Duodenal mucosa (tissue), 2 donors: ENCODE measurements at regions not wholly inside any gene's neighbourhood (a gene's known extent, or its start where the extent isn't known, plus 50 kb on each side); places are given as distances from the start of the nearest gene placed in this dataset.
"Not testable (repeated sequence)": the region's sequence is repeated elsewhere in the genome, so short reads cannot be mapped to it uniquely, and the experiment has no call there.

Source experiments
- H3K27ac ChIP-seq: one replicate; pipeline ENCODE4 v1.7.0; 2013; ENCODE audit warnings: low read depth, low read length
- H3K27me3 ChIP-seq, 2 donors: one replicate each; pipeline ENCODE4 v1.7.0; 2013; ENCODE audit warnings: low read length in 2 of 2, control low read depth in 1 of 2; ENCODE audit not compliant: insufficient read depth in 2 of 2, control insufficient read depth in 1 of 2
- H3K36me3 ChIP-seq, 2 donors: one replicate each; pipeline ENCODE4 v1.7.0; 2013; ENCODE audit warnings: low read length in 2 of 2, control low read depth in 1 of 2; ENCODE audit not compliant: insufficient read depth in 2 of 2, control insufficient read depth in 1 of 2
- H3K4me1 ChIP-seq, 2 donors: one replicate each; pipeline ENCODE4 v1.7.0; 2013; ENCODE audit warnings: low read length in 2 of 2, control low read depth in 1 of 2; ENCODE audit not compliant: insufficient read depth in 2 of 2, control insufficient read depth in 1 of 2
- H3K4me3 ChIP-seq, 2 donors: one replicate each; pipeline ENCODE4 v1.7.0; 2013; ENCODE audit warnings: low read length in 2 of 2, low read depth in 1 of 2
- H3K9ac ChIP-seq, 2 donors: one replicate each; pipeline ENCODE4 v1.7.0; 2013; ENCODE audit warnings: low read length in 2 of 2, low read depth in 1 of 2
- H3K9me3 ChIP-seq, 2 donors: one replicate each; pipeline ENCODE4 v1.7.0; 2013; ENCODE audit warnings: low read length in 2 of 2, control low read depth in 1 of 2; ENCODE audit not compliant: control insufficient read depth in 1 of 2

GRCh38 chr6:3911614-3912336, 62.6 kb downstream of the FAM50B start:
- no peak overlapping the region for H3K4me3 ChIP-seq

DNA sequence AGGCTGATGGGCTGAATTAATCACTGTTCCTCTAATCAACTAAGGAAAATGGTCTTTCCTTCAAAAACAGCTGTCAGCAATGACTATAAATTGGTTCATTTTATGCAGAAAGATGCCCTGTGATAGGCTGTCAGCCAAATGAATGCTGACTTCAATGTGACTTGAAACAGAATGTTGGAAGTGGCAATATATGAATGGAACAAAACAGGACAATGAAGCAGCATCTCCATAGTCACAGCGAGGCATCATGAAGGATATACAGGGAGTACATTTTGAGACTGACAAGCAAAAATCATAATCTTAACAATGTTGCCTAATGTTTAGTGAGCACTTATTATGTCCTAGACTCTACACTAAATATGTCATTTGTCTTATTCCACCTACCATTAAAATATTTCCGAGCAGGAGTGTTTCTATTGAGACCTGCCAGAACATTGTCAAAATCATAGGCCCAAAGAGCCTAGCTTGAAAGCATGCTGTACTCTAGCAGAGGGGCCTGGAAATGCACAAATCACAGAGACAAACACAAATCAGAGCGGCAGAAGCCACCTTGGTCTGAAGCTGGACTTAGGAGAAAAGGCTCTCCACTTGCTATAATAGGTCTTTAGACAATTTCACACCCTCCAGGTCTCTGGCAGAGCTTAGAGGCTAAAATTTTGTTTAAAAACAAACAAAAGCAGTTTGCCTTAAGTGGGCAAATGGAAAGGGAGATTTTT, 63.3 kb downstream of the FAM50B start:
- Histone ChIP-seq H3K27me3 (no peaks in the 10 kb centered on the region), H3K9me3 (peaks cover 0 to 2% of the 10 kb centered on the region in 2 donors), H3K27ac (peak overlapping the region; percentile 16), H3K9ac (no peak overlapping the region), H3K4me1 (peaks cover 26 to 35% of the 10 kb centered on the region in 2 donors), H3K36me3 (no peaks in the 10 kb centered on the region), H3K4me3 (no peak overlapping the region)

More at GRCh38 chr6:3911614-3912336, 62.6 kb downstream of the FAM50B start:
- no peaks in the 10 kb centered on the region for H3K36me3 ChIP-seq
- no peak overlapping the region for H3K27ac ChIP-seq
- no peaks in the 10 kb centered on the region for H3K27me3 ChIP-seq
- no peak overlapping the region for H3K9ac ChIP-seq
- peaks cover 26 to 40% of the 10 kb centered on the region in 2 donors for H3K4me1 ChIP-seq
- no peaks in the 10 kb centered on the region for H3K9me3 ChIP-seq

GRCh38 chr6:3913077-3913957, 64.1 kb downstream of the FAM50B start:
- Histone ChIP-seq H3K9ac (no peak overlapping the region), H3K4me3 (no peak overlapping the region), H3K4me1 (peaks cover 26 to 35% of the 10 kb centered on the region in 2 donors), H3K27ac (peak overlapping the region; percentile 40), H3K36me3 (no peaks in the 10 kb centered on the region), H3K27me3 (no peaks in the 10 kb centered on the region), H3K9me3 (peaks cover 0 to 2% of the 10 kb centered on the region in 2 donors)

GRCh38 chr6:3913958-3914337, 64.8 kb downstream of the FAM50B start:
- no peak overlapping the region for H3K4me3 ChIP-seq
- no peak overlapping the region for H3K9ac ChIP-seq
- H3K27me3 ChIP-seq = no peaks in the 10 kb centered on the region
- peaks cover 26 to 35% of the 10 kb centered on the region in 2 donors for H3K4me1 ChIP-seq
- H3K27ac ChIP-seq = no peak overlapping the region
- H3K9me3 ChIP-seq = peaks cover 0 to 2% of the 10 kb centered on the region in 2 donors
- no peaks in the 10 kb centered on the region for H3K36me3 ChIP-seq

DNA sequence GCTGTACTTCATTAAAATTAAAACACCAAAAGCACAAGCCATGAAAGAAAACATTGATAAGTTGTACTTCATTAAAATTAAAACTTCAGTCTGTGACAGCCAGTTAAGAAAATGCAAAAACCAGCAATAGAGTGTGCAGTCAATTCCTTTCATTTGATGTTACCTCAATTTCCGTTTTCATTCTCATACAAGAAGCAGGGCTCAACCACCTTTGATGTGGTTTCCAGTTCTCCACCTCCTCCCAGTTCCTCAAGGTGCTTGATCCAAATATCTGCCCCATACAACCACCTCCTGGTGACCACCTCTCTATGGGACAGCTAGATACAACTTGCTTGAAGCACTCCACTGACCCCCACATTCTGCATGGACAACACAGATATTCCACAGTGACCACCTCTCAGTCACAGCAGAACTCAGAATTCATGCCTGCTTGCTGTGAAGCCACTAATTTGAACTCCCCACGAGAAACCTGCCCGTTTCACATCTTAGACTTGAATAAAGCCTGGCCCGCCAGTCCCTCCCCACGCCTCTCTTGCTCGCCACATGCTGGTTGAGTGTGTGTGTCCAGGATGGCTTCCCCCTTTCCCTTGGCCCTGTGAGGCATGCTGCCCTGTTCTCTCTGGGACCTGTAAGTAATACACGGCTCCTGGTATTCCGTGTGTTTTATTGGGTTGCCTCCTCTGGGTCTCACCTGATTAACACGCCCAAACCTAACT, 66.1 kb downstream of the FAM50B start:
- Histone ChIP-seq H3K27me3 (no peaks in the 10 kb centered on the region), H3K4me3 (no peak overlapping the region), H3K9me3 (peaks cover 0 to 2% of the 10 kb centered on the region in 2 donors), H3K4me1 (peaks cover 26 to 35% of the 10 kb centered on the region in 2 donors), H3K9ac (no peak overlapping the region), H3K27ac (no peak overlapping the region), H3K36me3 (no peaks in the 10 kb centered on the region)

DNA sequence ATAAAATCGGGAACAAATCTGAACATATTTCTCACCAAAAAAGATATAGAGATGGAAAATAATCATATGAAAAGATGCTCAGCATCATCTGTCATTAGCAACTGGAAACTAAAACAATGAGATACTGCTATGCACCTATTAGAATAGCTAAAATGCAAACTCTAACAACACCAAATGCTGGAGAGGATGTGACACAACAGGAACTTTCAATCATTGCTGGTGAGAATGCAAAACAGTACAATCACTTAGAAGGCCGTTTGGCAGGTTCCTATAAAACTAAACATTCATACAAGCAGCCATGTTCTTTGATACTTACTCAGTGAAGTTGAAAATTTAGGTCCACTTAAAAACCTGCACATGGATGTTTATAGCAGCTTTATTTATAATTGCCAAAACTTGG, 67.0 kb downstream of the FAM50B start:
- Histone ChIP-seq H3K9me3 (peaks cover 0 to 2% of the 10 kb centered on the region in 2 donors), H3K4me3 (no peak overlapping the region), H3K4me1 (peaks cover 26 to 32% of the 10 kb centered on the region in 2 donors), H3K9ac (no peak overlapping the region), H3K27me3 (no peaks in the 10 kb centered on the region), H3K36me3 (no peaks in the 10 kb centered on the region), H3K27ac (no peak overlapping the region)

DNA sequence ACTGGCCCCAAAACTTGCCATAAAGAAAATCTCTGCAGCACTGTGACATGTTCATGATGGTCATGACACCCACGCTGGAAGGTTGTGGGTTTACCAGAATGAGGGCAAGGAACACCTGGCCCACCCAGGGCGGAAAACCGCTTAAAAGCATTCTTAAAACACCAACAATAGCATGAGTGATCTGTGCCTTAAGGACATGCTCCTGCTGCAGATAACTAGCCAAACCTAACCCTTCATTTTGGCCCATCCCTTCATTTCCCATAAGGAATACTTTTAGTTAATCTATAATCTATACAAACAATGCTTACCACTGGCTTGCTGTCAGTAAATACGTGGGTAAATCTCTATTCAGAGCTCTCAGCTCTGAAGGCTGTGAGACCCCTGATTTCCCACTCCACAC, 67.6 kb downstream of the FAM50B start:
- not testable (repeated sequence) for H3K9ac ChIP-seq, H3K36me3 ChIP-seq, H3K27ac ChIP-seq, H3K4me3 ChIP-seq, H3K9me3 ChIP-seq, H3K27me3 ChIP-seq
- H3K4me1 ChIP-seq = peaks cover 23 to 27% of the 10 kb centered on the region in 2 donors

DNA sequence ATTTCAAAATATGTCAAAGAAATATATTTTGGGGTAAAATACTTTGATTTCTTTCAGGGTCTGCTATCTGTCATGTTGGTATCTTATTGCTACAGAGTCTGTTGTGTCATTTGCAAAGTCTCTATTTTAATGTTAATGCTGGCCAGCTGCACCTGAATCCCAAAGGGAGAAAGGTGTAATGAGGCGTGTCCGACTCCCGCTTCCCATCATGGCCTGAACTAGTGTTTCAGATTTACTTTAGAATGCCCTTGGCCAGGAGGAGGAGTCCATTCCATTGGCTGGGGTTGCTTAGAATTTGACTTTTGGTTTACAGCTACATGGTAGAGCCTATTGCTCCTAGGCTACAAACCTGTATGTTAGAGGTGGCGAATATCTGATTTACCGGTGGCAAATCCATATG, 69.3 kb downstream of the FAM50B start:
- no peak overlapping the region for H3K9ac ChIP-seq
- peaks cover 0 to 2% of the 10 kb centered on the region in 2 donors for H3K9me3 ChIP-seq
- H3K4me1 ChIP-seq = peaks cover 9% of the 10 kb centered on the region in 2 donors
- H3K27me3 ChIP-seq = no peaks in the 10 kb centered on the region
- H3K4me3 ChIP-seq = no peak overlapping the region
- H3K36me3 ChIP-seq = no peaks in the 10 kb centered on the region
- H3K27ac ChIP-seq = no peak overlapping the region

GRCh38 chr6:3919130-3919628, 70.0 kb downstream of the FAM50B start:
- no peak overlapping the region for H3K27ac ChIP-seq
- no peaks in the 10 kb centered on the region for H3K36me3 ChIP-seq
- no peak overlapping the region for H3K4me3 ChIP-seq
- H3K27me3 ChIP-seq = no peaks in the 10 kb centered on the region
- peaks cover 2 to 4% of the 10 kb centered on the region in 2 donors for H3K4me1 ChIP-seq
- no peak overlapping the region for H3K9ac ChIP-seq
- peaks cover 0 to 2% of the 10 kb centered on the region in 2 donors for H3K9me3 ChIP-seq
